Retinal pigment epithelial cell (primary cell): ENCODE measurements at regions not wholly inside any gene's neighbourhood (a gene's known extent, or its start where the extent isn't known, plus 50 kb on each side); places are given as distances from the start of the nearest gene placed in this dataset.

Experiments used
- DNase-seq: peaks from one replicate; pipeline ENCODE4 v3.0.0-alpha.2; 2010; ENCODE audit warnings: low read depth
- H3K4me3 ChIP-seq: 2 replicates; pipeline ENCODE4 v1.5.1; 2011; ENCODE audit warnings: mild to moderate bottlenecking, low read length, control low read depth, moderate library complexity
- CTCF ChIP-seq: conservative IDR thresholded peaks from 2 replicates; pipeline ENCODE4 v1.5.1; 2011; ENCODE audit warnings: low read depth, low read length, control low read depth, inconsistent platforms

DNA sequence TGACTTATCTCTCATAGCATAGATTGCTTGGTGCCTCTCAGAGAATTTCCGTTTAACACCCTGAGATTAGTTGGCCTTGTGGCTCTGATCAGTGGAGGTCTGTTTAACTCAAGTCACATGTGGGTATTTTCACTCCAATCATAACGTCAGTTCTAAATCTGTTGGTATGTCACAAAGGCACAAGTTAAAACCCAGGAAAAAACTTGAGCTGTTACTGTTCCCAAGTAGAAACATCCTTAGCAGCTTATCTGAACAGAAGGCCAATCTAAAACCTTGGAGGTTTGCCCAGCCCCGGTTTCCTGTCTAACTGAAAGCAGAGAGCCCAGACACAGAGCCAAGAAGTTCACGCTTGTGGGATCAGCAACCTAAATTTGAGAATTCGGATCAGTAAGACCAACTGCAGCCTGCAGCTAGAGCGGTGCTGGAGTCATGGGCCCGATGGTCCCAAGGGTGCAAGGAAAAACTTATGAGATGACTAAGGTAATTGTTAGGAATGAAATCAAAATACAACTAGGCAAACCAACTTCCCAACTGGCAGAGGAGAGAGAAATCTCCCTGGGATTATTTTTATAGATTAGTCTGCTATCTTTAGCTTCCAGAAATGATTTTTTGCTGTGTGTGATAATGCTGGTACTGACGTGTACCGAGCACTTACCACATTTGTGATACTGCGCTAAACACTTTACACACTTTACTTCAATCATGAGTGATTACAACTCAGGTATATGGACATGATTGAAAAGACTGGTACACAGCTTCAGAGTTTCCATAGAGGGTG is 90.2 kb upstream of the C1orf21 start:
- no peak overlapping the region for H3K4me3 ChIP-seq
- TF ChIP-seq CTCF, result no peak
- DNase-seq, result peak; percentile 99

GRCh38 chr1:184297244-184297750 is 89.5 kb upstream of the C1orf21 start:
- no peak for DNase-seq
- no peak for TF ChIP-seq CTCF
- H3K4me3 ChIP-seq, result no peak overlapping the region

DNA sequence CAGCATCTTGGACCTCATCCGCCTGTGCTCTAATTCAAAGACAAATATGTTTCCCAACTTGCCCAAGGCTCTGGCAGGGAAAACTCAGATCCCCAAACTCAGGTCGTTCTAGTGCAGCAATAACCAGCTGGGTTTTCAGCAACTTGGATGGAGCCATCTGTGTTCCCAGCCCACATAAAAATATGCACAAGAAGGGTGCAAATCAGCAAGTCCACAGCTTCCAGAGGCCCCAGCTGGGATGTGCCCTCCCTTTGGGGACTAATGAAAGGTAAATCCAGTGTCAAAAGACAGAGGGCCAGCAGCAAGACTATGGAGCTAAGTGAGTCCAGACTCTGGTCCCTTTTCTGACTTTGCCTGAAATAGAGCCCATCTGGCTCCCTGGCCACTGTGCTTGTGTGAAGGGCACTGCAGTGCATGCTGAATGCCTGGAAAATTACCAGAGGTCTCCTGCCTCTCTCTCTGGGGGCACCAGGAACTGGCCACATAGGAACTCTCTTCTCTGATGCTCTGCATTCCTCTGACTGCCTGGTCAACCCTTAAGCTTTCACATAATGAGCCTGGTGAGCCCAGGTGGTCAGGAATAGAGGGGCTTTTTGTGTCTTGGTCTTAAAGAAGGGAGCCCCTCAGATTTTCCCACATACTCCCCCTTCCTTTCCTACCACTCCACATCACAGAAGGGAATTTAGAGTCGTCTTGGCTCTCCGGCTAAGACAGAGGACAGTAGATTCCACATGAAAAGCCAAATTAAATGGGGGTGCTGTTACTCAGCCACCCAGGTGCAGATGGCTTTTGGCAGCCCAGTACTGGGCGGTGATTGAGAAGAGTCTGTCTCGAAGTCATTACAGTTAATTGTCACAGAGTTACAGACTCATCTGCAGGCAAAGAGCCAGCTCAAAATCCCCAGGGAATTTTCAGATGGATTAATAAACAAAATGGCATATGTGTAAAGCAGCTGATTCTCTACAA is 88.1 kb upstream of the C1orf21 start:
- no peak overlapping the region for H3K4me3 ChIP-seq
- TF ChIP-seq CTCF, result no peak
- no peak for DNase-seq

DNA sequence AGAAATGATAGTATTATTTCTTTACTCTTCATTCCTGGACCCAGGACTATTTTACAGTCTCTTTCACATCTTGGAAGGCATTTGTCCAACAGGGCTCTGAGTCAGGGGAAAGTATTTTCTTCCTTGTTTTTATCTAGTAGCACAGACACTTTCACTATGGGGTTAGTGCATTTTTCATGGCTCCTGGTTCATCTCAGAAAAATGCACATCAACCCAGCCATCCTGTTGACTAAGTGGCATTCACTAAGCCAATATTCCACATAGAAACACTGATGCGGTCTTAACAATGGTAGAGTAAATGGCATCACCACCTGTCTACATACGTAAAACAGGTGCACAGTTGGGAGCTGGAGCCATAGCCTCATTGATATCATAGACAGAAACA is 87.4 kb upstream of the C1orf21 start:
- H3K4me3 ChIP-seq, result no peak overlapping the region
- no peak for DNase-seq
- no peak for TF ChIP-seq CTCF

GRCh38 chr1:184299796-184300195 is 87.0 kb upstream of the C1orf21 start:
- TF ChIP-seq CTCF, result no peak
- no peak for DNase-seq
- no peak overlapping the region for H3K4me3 ChIP-seq

DNA sequence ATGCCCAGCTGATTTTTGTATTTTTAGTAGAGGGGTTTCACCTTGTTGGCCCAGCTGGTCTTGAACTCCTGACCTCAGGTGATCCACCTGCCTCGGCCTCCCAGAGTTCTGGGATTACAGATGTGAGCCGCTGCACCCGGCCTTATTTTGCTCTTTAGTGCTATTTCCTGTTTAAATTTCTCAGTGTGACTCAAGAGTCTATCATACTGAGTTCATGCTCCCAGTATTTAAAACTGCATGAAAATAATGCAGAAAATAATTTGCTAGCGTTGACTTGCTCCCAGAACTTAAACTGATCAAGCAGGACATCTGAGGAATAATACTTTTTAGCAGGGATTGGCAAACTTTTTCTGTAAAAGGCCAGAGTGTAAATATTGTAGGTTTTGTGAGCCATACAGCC is 86.4 kb upstream of the C1orf21 start:
- no peak overlapping the region for H3K4me3 ChIP-seq
- TF ChIP-seq CTCF, result no peak
- no peak for DNase-seq
